IMR-90 (cell line): ENCODE measurements at regions not wholly inside any gene's neighbourhood (a gene's known extent, or its start where the extent isn't known, plus 50 kb on each side); places are given as distances from the start of the nearest gene placed in this dataset.
A peak's percentile ranks its signal among the peaks of the same experiment; 100 is the strongest.

ENCODE experiments used
- ATAC-seq: fragments of 200-7000 bp; cut with Tn5 transposase; 2 replicates; pipeline ENCODE4 v1.9.1; 2020; ENCODE audit warnings: low read depth, mild to moderate bottlenecking, moderate library complexity
- BruUV-seq: library from RNA; stranded (reverse); fragments of 400-500 nt; replicated peaks from 2 replicates; lab custom pipeline; 2021; lab: Mats Ljungman, UMichigan
- CTCF ChIA-PET: fragments of 300-600 bp; formaldehyde crosslinking; extraction: SDS; loops from one replicate; lab custom pipeline; 2021; ENCODE audit warnings: antibody characterized with exemption; lab: Yijun Ruan, JAX
- POLR2A ChIA-PET: fragments of 300-600 bp; sonication (Branson Sonifier 250); formaldehyde crosslinking; loops from one replicate; lab custom pipeline; 2022; ENCODE audit warnings: antibody characterized with exemption; ENCODE audit not compliant: unreplicated experiment; lab: Charles Lee
- DNase-seq: peaks from one replicate; pipeline ENCODE4 v3.0.0; 2013
- H2AFZ ChIP-seq: replicated peaks from 2 replicates; pipeline ENCODE3; 2013; ENCODE audit warnings: low read length, mild to moderate bottlenecking; ENCODE audit not compliant: poor library complexity
- H2AK5ac ChIP-seq: 2 replicates; pipeline ENCODE4 v1.6.1; 2013; ENCODE audit warnings: low read depth, low read length, inconsistent platforms
- H2AK9ac ChIP-seq: replicated peaks from 2 replicates; pipeline ENCODE3; 2013; ENCODE audit warnings: mild to moderate bottlenecking, low read depth, low read length, moderate library complexity; ENCODE audit not compliant: poor library complexity
- H2BK120ac ChIP-seq: 2 replicates; pipeline ENCODE4 v1.6.1; 2013; ENCODE audit warnings: low read depth, low read length, inconsistent platforms
- H2BK15ac ChIP-seq: 3 replicates; pipeline ENCODE4 v1.6.1; 2013; ENCODE audit warnings: low read depth, low read length, inconsistent platforms
- H2BK20ac ChIP-seq: 2 replicates; pipeline ENCODE4 v1.6.1; 2013; ENCODE audit warnings: low read depth, mild to moderate bottlenecking, inconsistent platforms, low read length, moderate library complexity
- H2BK5ac ChIP-seq: 2 replicates; pipeline ENCODE4 v1.6.1; 2013; ENCODE audit warnings: mild to moderate bottlenecking, low read depth, low read length, inconsistent platforms; ENCODE audit not compliant: poor library complexity, severe bottlenecking
- H3K14ac ChIP-seq: replicated peaks from 2 replicates; pipeline ENCODE4 v1.6.1; 2013; ENCODE audit warnings: low read depth, low read length, inconsistent platforms
- H3K18ac ChIP-seq: 2 replicates; pipeline ENCODE4 v1.6.1; 2013; ENCODE audit warnings: low read depth, low read length, control low read depth
- H3K23ac ChIP-seq: 2 replicates; pipeline ENCODE4 v1.6.1; 2013; ENCODE audit warnings: low read depth, low read length, inconsistent platforms
- H3K27ac ChIP-seq: 2 replicates; pipeline ENCODE4 v1.5.1; 2013; ENCODE audit warnings: mild to moderate bottlenecking, control low read depth, low read length; ENCODE audit not compliant: insufficient read depth
- H3K27me3 ChIP-seq: 2 replicates; pipeline ENCODE4 v1.6.1; 2013; ENCODE audit warnings: low read length; ENCODE audit not compliant: control insufficient read depth, insufficient read depth
- H3K36me3 ChIP-seq: 2 replicates; pipeline ENCODE4 v1.6.1; 2013; ENCODE audit warnings: low read length, mixed read lengths; ENCODE audit not compliant: control insufficient read depth, insufficient read depth
- H3K4ac ChIP-seq: 2 replicates; pipeline ENCODE4 v1.6.1; 2013; ENCODE audit warnings: low read depth, low read length, inconsistent platforms
- H3K4me1 ChIP-seq: 2 replicates; pipeline ENCODE4 v1.6.1; 2013; ENCODE audit warnings: low read length, mixed read lengths; ENCODE audit not compliant: control insufficient read depth, insufficient read depth
- H3K4me2 ChIP-seq: 2 replicates; pipeline ENCODE4 v1.6.1; 2013; ENCODE audit warnings: low read depth, mild to moderate bottlenecking, control low read depth, low read length, moderate library complexity
- H3K4me3 ChIP-seq: 2 replicates; pipeline ENCODE4 v1.5.1; 2013; ENCODE audit warnings: low read depth, mild to moderate bottlenecking, control low read depth, low read length, moderate library complexity; ENCODE audit not compliant: insufficient read depth
- H3K56ac ChIP-seq: 2 replicates; pipeline ENCODE4 v1.6.1; 2013; ENCODE audit warnings: low read length, inconsistent platforms; ENCODE audit not compliant: insufficient read depth; ENCODE audit errors: extremely low read depth
- H3K79me1 ChIP-seq, 2 experiments: 2 replicates each; pipeline ENCODE4 v1.6.1; 2013; ENCODE audit warnings: low read length in 2 of 2, inconsistent platforms in 1 of 2, low read depth in 1 of 2
- H3K9ac ChIP-seq: 2 replicates; pipeline ENCODE4 v1.6.1; 2013; ENCODE audit warnings: low read depth, low read length, control low read depth
- H3K9me1 ChIP-seq: 2 replicates; pipeline ENCODE4 v1.6.1; 2013; ENCODE audit warnings: low read length, inconsistent platforms; ENCODE audit not compliant: insufficient read depth
- H3K9me3 ChIP-seq: 2 replicates; pipeline ENCODE4 v1.6.1; 2013; ENCODE audit warnings: low read length; ENCODE audit not compliant: control insufficient read depth, insufficient read depth
- H4K20me1 ChIP-seq: 2 replicates; pipeline ENCODE4 v1.6.1; 2013; ENCODE audit warnings: low read length, inconsistent platforms; ENCODE audit not compliant: insufficient read depth
- H4K5ac ChIP-seq: 2 replicates; pipeline ENCODE4 v1.6.1; 2013; ENCODE audit warnings: mild to moderate bottlenecking, low read depth, low read length, control low read depth
- H4K8ac ChIP-seq, 2 experiments: 2 replicates each; pipeline ENCODE4 v1.6.1; 2013; ENCODE audit warnings: low read depth in 2 of 2, low read length in 2 of 2, control low read depth in 1 of 2, inconsistent platforms in 1 of 2
- H4K91ac ChIP-seq: 2 replicates; pipeline ENCODE4 v1.6.1; 2013; ENCODE audit warnings: low read depth, low read length, inconsistent platforms; ENCODE audit not compliant: insufficient read depth
- BHLHE40 ChIP-seq: fragments of 150-350 bp; IDR thresholded peaks from 2 replicates; pipeline ENCODE4 v1.6.1; 2016; ENCODE audit warnings: mild to moderate bottlenecking, low read depth, low read length
- RAD21 ChIP-seq: IDR thresholded peaks from 2 replicates; pipeline ENCODE4 v1.6.1; 2012; ENCODE audit warnings: low read length, improper control_type of control experiment
- WGBS, 2 experiments: methylation state at CpG; one replicate each; pipeline versions ENCODE4 v1.1.5 to v1.1.7; 2013; ENCODE audit warnings: missing lambda C conversion rate in 2 of 2; ENCODE audit not compliant: insufficient read length in 1 of 2; ENCODE audit errors: extremely low coverage in 2 of 2; 5-methylcytosine and 5-hydroxymethylcytosine counted together
- dilution Hi-C: fragments of 300-500 bp; cut with HindIII; formaldehyde crosslinking; loops from one replicate; pipeline ENCODE4 v1.14.3; 2018; ENCODE audit warnings: low sequenced_read_pairs; ENCODE audit not compliant: unreplicated experiment
- in situ Hi-C: fragments of 300-500 bp; cut with MboI; formaldehyde crosslinking; loops from 3 replicates; pipeline ENCODE4 v1.14.3; 2019; ENCODE audit warnings: low sequenced_read_pairs, inconsistent platforms, mixed read lengths
- intact Hi-C: fragments of 100-400 bp; cut with micrococcal nuclease; formaldehyde crosslinking; loops from 2 replicates; pipeline ENCODE4 v1.10.0; 2022

DNA sequence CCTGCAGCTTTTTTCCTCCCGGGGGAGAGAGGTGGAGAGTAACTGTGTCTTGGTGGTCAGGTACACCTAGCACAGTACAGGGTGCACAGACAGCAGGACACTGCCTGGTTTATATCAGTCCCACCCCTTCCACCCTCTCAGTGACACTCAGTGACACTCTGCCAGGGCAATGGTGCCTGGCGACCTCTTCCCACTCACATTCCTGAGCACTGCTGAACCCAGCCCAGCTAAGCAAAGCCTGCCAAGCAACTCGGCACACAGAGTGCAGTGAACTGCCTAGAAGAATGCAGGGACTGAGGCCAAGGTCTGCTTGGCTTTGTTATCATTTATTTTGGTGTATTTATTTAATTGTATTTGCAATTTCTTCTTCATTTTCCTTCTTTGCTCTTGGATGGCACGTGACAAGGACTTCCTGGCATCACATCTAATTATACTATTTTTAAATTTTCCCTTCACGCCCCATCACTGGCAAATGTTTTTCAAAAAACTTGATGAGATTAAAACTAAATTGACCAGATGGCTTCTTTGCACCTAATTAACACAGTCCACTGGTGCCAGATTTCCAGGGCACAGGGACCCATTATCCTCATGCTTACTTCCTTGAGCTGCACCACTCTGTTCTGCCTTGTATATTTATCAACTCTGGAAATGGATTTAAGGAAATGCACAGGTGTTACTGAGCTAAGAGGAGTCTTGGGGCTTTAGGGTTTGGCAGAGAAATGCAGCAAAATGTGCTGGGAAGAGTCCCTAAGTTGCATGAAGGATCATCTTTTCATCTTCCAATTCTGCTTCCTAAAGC lies 205.6 kb downstream of the ADAMTS15 start:
- ATAC-seq (peak; percentile 88), DNase-seq (peak; percentile 40)
- WGBS, 2 experiments, result no CpG with 5 or more reads among the region's 5 CpGs
- Histone ChIP-seq H3K9me1 (peaks cover 7% of the 10 kb centered on the region), H3K27ac (peak overlapping the region; percentile 87; the same call in 1 of the 2 replicates), H3K27me3 (no peaks in the 10 kb centered on the region), H2AK9ac (no peak overlapping the region), H3K56ac (no peak overlapping the region), H2AFZ (peak overlapping the region; percentile 29), H4K91ac (0 out of 2 replicates have a peak overlapping the region, but pooled peaks have one; percentile 11), H3K4me2 (peak overlapping the region; percentile 35; the same call in 1 of the 2 replicates), H3K23ac (no peak overlapping the region), H3K4me1 (peaks cover 22% of the 10 kb centered on the region), H3K9me3 (peaks cover 3% of the 10 kb centered on the region; the same call in 1 of the 2 replicates), H2BK20ac (peak overlapping the region; percentile 0; the same call in 1 of the 2 replicates), H4K20me1 (no peaks in the 10 kb centered on the region), H3K9ac (peak overlapping the region; percentile 32; the same call in 1 of the 2 replicates), H3K14ac (0 out of 2 replicates have a peak overlapping the region, but pooled peaks have one; percentile 29), H3K18ac (peak overlapping the region; percentile 87), H2AK5ac (peak overlapping the region; percentile 46; the same call in 1 of the 2 replicates), H3K4ac (peak overlapping the region; percentile 30; the same call in 1 of the 2 replicates), H2BK15ac (no peak overlapping the region), H4K8ac (peak overlapping the region in 1 of 2 experiments; percentile 37; a peak in 1 of 4 replicates), H2BK5ac (no peak overlapping the region), H2BK120ac (no peak overlapping the region), H3K4me3 (no peak overlapping the region), H4K5ac (peak overlapping the region; percentile 79), H3K79me1 (no peaks in the 10 kb centered on the region), H3K36me3 (no peaks in the 10 kb centered on the region)
- intact Hi-C loops (no loop called here), in situ Hi-C loops (no loop called here), dilution Hi-C loops (no loop called here)
- no TSS peak for BruUV-seq
- TF ChIP-seq BHLHE40 (peak; percentile 38; the same call in 1 of the 2 replicates), RAD21 (no peak)
- ChIA-PET CTCF (no interaction called here), POLR2A (no interaction called here)
